ENCODE measurements at regions not wholly inside any gene's neighbourhood (a gene's known extent, or its start where the extent isn't known, plus 50 kb on each side); places are given as distances from the start of the nearest gene placed in this dataset.

DNA sequence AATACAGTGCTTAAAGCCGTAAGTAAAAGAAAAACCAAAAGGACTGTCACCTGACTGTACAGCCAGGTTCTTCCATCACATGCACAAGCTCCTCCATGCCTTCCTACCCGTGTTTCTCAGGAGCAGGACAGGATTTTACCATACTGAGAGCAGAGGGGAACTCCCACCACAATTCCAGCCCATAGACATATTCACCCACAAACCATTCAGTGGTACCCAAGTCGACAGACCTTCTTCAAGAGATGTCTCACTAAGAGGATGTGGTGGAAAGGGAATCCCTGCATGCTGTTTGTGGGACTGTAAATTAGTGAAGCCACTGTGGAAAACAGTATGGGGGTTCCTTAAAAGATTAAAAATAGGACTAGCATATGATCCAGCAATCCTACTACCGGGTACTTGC lies 66.9 kb upstream of the DOCK9 start:
- Histone ChIP-seq H2BK15ac (ENCODE audit: low read depth, low read length) (no peak overlapping the region), H4K91ac (ENCODE audit: insufficient read length, low read depth, low read length) (no peak overlapping the region), H3K27me3 (ENCODE audit: insufficient read depth, low read length) (no peaks in the 10 kb centered on the region), H3K9ac (ENCODE audit: extremely low read depth, insufficient read length, low read length) (no peak overlapping the region), H2BK120ac (ENCODE audit: low read depth, low read length, poor library complexity, severe bottlenecking) (no peak overlapping the region), H3K79me1 (ENCODE audit: insufficient read depth, low read depth, low read length, poor library complexity, severe bottlenecking) (no peaks in the 10 kb centered on the region), H3K27ac (ENCODE audit: insufficient read length, low read depth, low read length) (no peak overlapping the region), H2BK12ac (ENCODE audit: insufficient read length, low read depth, low read length) (no peak overlapping the region), H4K5ac (ENCODE audit: insufficient read length, low read depth, low read length) (no peak overlapping the region), H3K23me2 (ENCODE audit: insufficient read length, low read depth, low read length, poor library complexity, severe bottlenecking) (no peaks in the 10 kb centered on the region), H3K4ac (ENCODE audit: low read depth, low read length) (no peak overlapping the region), H3K18ac (ENCODE audit: insufficient read length, low read depth, low read length) (no peak overlapping the region), H4K20me1 (ENCODE audit: control insufficient read depth, insufficient read depth, insufficient read length) (no peaks in the 10 kb centered on the region), H4K8ac (replicated peaks; ENCODE audit: insufficient read length, low read depth, low read length) (no peak overlapping the region), H2BK20ac (ENCODE audit: low read depth, low read length, poor library complexity, severe bottlenecking) (no peak overlapping the region), H2BK5ac (ENCODE audit: insufficient read length, low read length) (no peak overlapping the region), H2AFZ (ENCODE audit: low read length) (no peak overlapping the region), H3T11ph (ENCODE audit: low read length) (no peak overlapping the region), H3K79me2 (ENCODE audit: insufficient read depth, low read length) (no peaks in the 10 kb centered on the region), H3K4me2 (ENCODE audit: insufficient read depth, insufficient read length, low read length) (no peak overlapping the region), H3K9me3 (ENCODE audit: control insufficient read depth, low read depth, low read length) (no peaks in the 10 kb centered on the region), H3K14ac (ENCODE audit: insufficient read depth, low read length) (no peak overlapping the region), H3K4me1 (ENCODE audit: insufficient read depth, low read length) (no peaks in the 10 kb centered on the region; the same call in 1 of the 2 replicates), H3K56ac (ENCODE audit: insufficient read length, low read depth, low read length) (no peak overlapping the region), H3K23ac (ENCODE audit: insufficient read length, low read depth, low read length) (no peak overlapping the region), H2AK5ac (ENCODE audit: insufficient read length, low read length) (no peak overlapping the region)
- no CpG with 5 or more reads among the region's 4 CpGs for WGBS (ENCODE audit: extremely low coverage, insufficient read length, low lambda C conversion rate)
- Mint-ChIP-seq H3K4me3 (no peak overlapping the region), H3K4me1 (peaks cover 2 to 4% of the 10 kb centered on the region in 2 experiments; a peak in 1 of 4 replicates), H3K27ac (no peak overlapping the region), H3K9me3 (no peaks in the 10 kb centered on the region), H3K27me3 (ENCODE audit: low read depth) (no peaks in the 10 kb centered on the region), H3K36me3 (ENCODE audit: insufficient read depth in 1 of 3, low read depth in 3 of 3) (no peaks in the 10 kb centered on the region)
- TF ChIP-seq, protein P1, sequence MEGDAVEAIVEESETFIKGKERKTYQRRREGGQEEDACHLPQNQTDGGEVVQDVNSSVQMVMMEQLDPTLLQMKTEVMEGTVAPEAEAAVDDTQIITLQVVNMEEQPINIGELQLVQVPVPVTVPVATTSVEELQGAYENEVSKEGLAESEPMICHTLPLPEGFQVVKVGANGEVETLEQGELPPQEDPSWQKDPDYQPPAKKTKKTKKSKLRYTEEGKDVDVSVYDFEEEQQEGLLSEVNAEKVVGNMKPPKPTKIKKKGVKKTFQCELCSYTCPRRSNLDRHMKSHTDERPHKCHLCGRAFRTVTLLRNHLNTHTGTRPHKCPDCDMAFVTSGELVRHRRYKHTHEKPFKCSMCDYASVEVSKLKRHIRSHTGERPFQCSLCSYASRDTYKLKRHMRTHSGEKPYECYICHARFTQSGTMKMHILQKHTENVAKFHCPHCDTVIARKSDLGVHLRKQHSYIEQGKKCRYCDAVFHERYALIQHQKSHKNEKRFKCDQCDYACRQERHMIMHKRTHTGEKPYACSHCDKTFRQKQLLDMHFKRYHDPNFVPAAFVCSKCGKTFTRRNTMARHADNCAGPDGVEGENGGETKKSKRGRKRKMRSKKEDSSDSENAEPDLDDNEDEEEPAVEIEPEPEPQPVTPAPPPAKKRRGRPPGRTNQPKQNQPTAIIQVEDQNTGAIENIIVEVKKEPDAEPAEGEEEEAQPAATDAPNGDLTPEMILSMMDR (conservative IDR thresholded peaks at IDR 0.05): no peak
- no peak for DNase-seq
